ENCODE measurements at regions not wholly inside any gene's neighbourhood (a gene's known extent, or its start where the extent isn't known, plus 50 kb on each side); places are given as distances from the start of the nearest gene placed in this dataset.

DNA sequence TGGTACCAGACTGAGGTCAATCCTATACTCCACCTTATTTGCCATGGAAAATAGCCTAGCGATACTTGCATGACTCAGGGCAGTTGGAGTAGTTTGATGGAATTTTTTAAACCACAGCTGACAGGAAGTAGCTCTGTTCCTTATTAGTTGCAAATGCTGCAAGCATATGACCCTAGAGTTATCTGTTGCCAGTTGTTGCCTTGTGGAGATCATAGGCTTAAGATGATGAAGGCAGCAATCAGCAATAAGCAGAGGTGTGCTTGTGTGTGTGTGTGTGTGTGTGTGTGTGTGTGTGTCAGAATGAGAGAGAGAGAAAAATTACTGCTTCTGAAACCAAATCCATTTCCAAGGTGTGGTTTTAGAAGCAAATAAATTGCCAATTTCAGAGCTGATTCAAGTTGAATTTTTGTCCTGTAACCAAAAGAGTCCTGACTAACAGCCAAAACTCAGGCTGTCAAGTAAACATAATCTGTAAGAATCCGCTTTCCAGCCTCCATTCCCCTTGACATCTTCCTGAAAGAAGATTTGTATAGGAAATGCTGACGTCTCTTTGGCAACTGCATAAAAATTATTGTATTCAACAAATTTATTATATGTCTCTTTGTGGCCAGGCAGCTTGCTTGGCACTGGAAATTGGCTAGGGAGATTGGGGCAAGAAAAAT is 141.2 kb downstream of the SERPINI1 start:
- Mint-ChIP-seq H3K4me1 (peaks cover 28% of the 10 kb centered on the region), H3K27ac (peak overlapping the region; percentile 1), H3K4me3 (no peak overlapping the region), H3K27me3 (ENCODE audit: low read depth) (peaks cover 2% of the 10 kb centered on the region), H3K36me3 (no peaks in the 10 kb centered on the region), H3K9me3 (no peaks in the 10 kb centered on the region)
- TF ChIP-seq, protein P1, sequence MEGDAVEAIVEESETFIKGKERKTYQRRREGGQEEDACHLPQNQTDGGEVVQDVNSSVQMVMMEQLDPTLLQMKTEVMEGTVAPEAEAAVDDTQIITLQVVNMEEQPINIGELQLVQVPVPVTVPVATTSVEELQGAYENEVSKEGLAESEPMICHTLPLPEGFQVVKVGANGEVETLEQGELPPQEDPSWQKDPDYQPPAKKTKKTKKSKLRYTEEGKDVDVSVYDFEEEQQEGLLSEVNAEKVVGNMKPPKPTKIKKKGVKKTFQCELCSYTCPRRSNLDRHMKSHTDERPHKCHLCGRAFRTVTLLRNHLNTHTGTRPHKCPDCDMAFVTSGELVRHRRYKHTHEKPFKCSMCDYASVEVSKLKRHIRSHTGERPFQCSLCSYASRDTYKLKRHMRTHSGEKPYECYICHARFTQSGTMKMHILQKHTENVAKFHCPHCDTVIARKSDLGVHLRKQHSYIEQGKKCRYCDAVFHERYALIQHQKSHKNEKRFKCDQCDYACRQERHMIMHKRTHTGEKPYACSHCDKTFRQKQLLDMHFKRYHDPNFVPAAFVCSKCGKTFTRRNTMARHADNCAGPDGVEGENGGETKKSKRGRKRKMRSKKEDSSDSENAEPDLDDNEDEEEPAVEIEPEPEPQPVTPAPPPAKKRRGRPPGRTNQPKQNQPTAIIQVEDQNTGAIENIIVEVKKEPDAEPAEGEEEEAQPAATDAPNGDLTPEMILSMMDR (IDR thresholded peaks at IDR 0.05; ENCODE audit: unreplicated experiment) = no peak
- DNase-seq (ENCODE audit: low spot score in 2 of 2, unreplicated experiment in 2 of 2) = no peak

Data from mesothelial cell of epicardium (in vitro differentiated cells).